Thoracic aorta (tissue), 2 donors: ENCODE measurements at regions not wholly inside any gene's neighbourhood (a gene's known extent, or its start where the extent isn't known, plus 50 kb on each side); places are given as distances from the start of the nearest gene placed in this dataset.

ENCODE experiments used
- ATAC-seq: fragments of 150-250 bp; one replicate; pipeline ENCODE4 v1.8.0; 2017; ENCODE audit warnings: low read depth; ENCODE audit not compliant: insufficient number of reproducible peaks, low FRiP score
- DNase-seq: peaks from one replicate; pipeline ENCODE4 v3.0.0-alpha.2; 2020; ENCODE audit warnings: low spot score
- H3K27ac ChIP-seq, 2 donors: fragments of 200-600 bp; sonication (generic); 1 replicate in 1 of 2; 2 replicates in 1 of 2; pipeline ENCODE4 v1.5.1; 2016; ENCODE audit warnings: mild to moderate bottlenecking in 2 of 2, moderate library complexity in 2 of 2
- H3K27me3 ChIP-seq: fragments of 200-600 bp; sonication (generic); replicated peaks from 2 replicates; pipeline ENCODE4 v1.6.0; 2016; ENCODE audit warnings: mild to moderate bottlenecking; ENCODE audit not compliant: insufficient read depth
- H3K36me3 ChIP-seq: fragments of 200-600 bp; sonication (generic); one replicate; pipeline ENCODE4 v1.5.1; 2016
- H3K4me1 ChIP-seq, 2 donors: fragments of 200-600 bp; sonication (generic); 1 replicate in 1 of 2; 2 replicates in 1 of 2; pipeline versions ENCODE4 v1.5.1 to v1.6.0; 2016; ENCODE audit warnings: low read depth in 2 of 2, mild to moderate bottlenecking in 1 of 2; ENCODE audit not compliant: control insufficient read depth in 1 of 2
- H3K4me3 ChIP-seq: fragments of 200-600 bp; sonication (generic); 2 replicates; pipeline ENCODE4 v1.5.1; 2016; ENCODE audit warnings: mild to moderate bottlenecking
- H3K9me3 ChIP-seq: fragments of 200-600 bp; sonication (generic); 2 replicates; pipeline ENCODE4 v1.5.1; 2016
- CTCF ChIP-seq: fragments of 200-600 bp; sonication (generic); IDR thresholded peaks from one replicate; pipeline ENCODE4 v1.5.1; 2019; ENCODE audit warnings: antibody characterized with exemption

- ATAC-seq (no peak), DNase-seq (no peak)
- H3K36me3 ChIP-seq = no peaks in the 10 kb centered on the region
- H3K27me3 ChIP-seq = no peaks in the 10 kb centered on the region
- H3K9me3 ChIP-seq = no peaks in the 10 kb centered on the region
- TF ChIP-seq CTCF = no peak
- H3K27ac ChIP-seq = no peak overlapping the region
- H3K4me3 ChIP-seq = no peak overlapping the region
- H3K4me1 ChIP-seq = no peaks in the 10 kb centered on the region
Observed at GRCh38 chr13:74715718-74716117, 581.5 kb upstream of the KLF12 start.

DNA sequence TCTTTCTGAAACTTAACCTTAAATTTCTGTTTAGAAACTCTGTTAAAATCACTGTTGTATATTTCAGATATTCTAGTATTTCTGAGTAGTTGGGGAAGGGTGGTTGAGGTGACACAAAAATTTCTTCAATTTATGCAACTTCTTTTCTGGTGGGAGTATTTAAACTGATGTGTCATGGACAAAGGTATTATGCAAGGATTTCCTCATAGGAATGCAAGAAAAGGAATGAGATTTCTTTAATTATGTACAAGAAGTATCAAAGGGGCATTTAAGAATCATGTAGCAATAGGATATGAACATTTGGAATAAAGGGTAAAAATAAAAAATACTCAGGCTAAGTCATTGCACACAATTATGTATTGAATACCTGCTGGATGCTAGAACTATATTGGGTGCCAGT lies 575.8 kb upstream of the KLF12 start:
- Histone ChIP-seq H3K4me1 (no peaks in the 10 kb centered on the region), H3K9me3 (no peaks in the 10 kb centered on the region), H3K27me3 (no peaks in the 10 kb centered on the region), H3K27ac (no peak overlapping the region), H3K4me3 (no peak overlapping the region), H3K36me3 (no peaks in the 10 kb centered on the region)
- no peak for TF ChIP-seq CTCF
- DNase-seq (no peak), ATAC-seq (no peak)

DNA sequence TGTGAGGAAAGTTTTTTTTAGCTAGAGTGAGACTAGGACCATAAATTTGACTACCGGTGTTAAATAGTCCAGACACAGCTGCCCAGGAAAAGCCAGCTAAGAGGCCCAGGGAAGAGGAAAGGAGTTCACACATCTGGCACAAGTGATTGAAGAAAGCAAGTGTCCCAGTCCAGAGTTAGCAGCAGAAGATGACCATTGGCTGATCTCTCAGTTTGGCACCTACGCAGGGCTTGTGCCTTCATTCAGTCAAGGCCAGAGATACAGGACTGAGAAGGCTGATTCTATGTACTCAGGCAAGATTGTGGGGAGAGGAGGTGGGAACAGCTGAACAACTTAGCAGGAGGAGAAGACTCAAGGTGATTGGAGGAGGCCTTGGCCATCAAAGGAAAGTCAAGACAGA lies 575.0 kb upstream of the KLF12 start:
- no peaks in the 10 kb centered on the region for H3K9me3 ChIP-seq
- no peak overlapping the region for H3K4me3 ChIP-seq
- H3K27me3 ChIP-seq = no peaks in the 10 kb centered on the region
- H3K27ac ChIP-seq = no peak overlapping the region
- no peaks in the 10 kb centered on the region for H3K4me1 ChIP-seq
- H3K36me3 ChIP-seq = no peaks in the 10 kb centered on the region
- no peak for ATAC-seq
- DNase-seq = no peak
- TF ChIP-seq CTCF = no peak

GRCh38 chr13:74708629-74709028 lies 574.4 kb upstream of the KLF12 start:
- no peak for DNase-seq
- ATAC-seq = no peak
- Histone ChIP-seq H3K27me3 (no peaks in the 10 kb centered on the region), H3K4me1 (no peaks in the 10 kb centered on the region), H3K9me3 (no peaks in the 10 kb centered on the region), H3K27ac (no peak overlapping the region), H3K36me3 (no peaks in the 10 kb centered on the region), H3K4me3 (no peak overlapping the region)
- TF ChIP-seq CTCF = no peak

DNA sequence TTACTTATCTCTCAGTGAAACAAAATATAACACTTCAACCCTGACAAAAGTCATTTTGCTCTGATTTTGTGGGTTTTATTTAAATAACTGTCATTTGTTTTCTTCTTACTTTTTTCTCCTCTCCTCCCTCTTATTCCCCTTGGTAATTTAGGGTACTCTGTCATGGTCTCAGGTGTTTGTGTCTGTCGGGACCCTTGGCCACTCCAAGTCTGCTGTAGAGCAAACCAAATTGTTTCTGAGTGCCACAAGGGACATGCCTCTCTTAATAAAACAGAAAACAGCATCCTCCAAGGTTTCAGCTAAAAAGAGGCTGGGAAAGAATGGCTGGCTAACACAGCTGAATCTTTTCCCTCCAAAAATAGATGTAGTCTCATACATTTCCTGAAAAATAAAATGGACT lies 573.1 kb upstream of the KLF12 start:
- Histone ChIP-seq H3K27ac (no peak overlapping the region), H3K36me3 (no peaks in the 10 kb centered on the region), H3K4me3 (no peak overlapping the region), H3K27me3 (no peaks in the 10 kb centered on the region), H3K9me3 (no peaks in the 10 kb centered on the region), H3K4me1 (no peaks in the 10 kb centered on the region)
- TF ChIP-seq CTCF = no peak
- DNase-seq (no peak), ATAC-seq (no peak)
